HG03565 (cell line): ENCODE measurements at regions not wholly inside any gene's neighbourhood (a gene's known extent, or its start where the extent isn't known, plus 50 kb on each side); places are given as distances from the start of the nearest gene placed in this dataset.
"Not testable (repeated sequence)": the region's sequence is repeated elsewhere in the genome, so short reads cannot be mapped to it uniquely, and the experiment has no call there.

ENCODE experiments used
- ATAC-seq: cut with Tn5 transposase; IDR thresholded peaks from one replicate; pipeline ENCODE4 v1.9.1; 2021; ENCODE audit warnings: mild to moderate bottlenecking, moderate library complexity; ENCODE audit not compliant: unreplicated experiment

DNA sequence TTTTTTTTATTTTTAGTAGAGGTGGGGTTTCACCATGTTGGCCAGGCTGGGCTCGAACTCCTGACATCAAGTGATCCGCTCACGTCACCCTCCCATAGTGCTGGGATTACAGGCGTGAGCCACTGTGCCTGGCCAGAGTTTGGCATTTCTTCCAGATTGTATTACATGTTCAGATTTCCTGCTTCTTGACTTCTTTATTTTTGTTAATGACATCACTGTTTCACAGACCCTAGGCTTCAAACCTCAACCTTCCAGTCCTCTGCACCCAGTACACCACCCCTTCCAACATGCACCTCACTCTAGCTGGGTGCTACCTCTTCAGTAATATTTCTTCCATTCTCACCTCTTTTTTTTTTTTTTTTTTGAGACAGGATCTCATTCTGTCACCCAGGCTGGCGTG lies 53.6 kb upstream of the ZFHX3 start:
- no peak for ATAC-seq

DNA sequence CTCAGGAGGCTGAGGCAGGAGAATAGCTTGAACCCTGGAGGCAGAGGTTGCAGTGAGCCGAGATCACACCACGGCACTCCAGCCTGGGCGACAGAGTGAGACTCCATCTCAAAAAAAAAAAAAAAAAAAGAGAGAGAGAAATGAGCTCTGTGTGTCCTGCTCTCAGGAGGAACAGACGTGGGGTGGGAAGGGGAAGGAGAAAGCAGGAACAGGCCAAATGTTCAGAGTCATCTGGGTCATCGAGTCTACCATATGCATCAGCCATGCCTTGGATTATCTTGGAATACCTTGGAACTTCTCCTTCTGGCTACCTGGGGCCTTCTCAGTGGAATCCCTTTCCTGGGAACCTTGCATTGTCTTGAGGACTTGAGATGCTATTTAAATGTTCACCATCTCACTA lies 51.7 kb upstream of the ZFHX3 start:
- not testable (repeated sequence) for ATAC-seq
